ENCODE measurements at regions not wholly inside any gene's neighbourhood (a gene's known extent, or its start where the extent isn't known, plus 50 kb on each side); places are given as distances from the start of the nearest gene placed in this dataset.

DNA sequence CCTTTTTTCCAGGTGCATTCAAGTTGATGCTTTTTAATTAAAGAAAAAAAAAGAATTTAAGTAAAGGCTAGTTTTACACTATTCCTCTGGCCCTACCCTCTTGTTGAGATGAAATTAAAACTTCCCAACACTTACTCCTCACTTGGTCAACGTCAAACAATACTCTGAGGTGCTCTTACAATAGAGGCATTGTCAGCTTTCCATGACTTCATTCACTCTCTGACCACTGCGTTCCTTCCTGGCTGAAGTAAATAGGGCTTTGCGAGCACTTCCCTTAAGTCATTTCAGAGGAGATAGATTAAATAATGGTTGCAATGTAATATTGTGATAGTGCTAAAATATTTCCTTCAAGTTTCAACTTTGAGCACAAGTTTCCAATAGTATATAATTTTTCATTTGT lies 229.8 kb upstream of the CEP162 start:
- DNase-seq (ENCODE audit: low read depth, low spot score): peak; percentile 55
- TF ChIP-seq CTCF (IDR thresholded peaks at IDR 0.05; ENCODE audit: low read depth, low read length): no peak
- in situ Hi-C loops (cut with HindIII; ENCODE audit: low sequenced_read_pairs): no loop called here
- H3K4me3 ChIP-seq (ENCODE audit: low read depth, low read length): no peak overlapping the region

- in situ Hi-C loops (cut with HindIII; ENCODE audit: low sequenced_read_pairs): no loop called here
- TF ChIP-seq CTCF (IDR thresholded peaks at IDR 0.05; ENCODE audit: low read depth, low read length): no peak
- no peak for DNase-seq (ENCODE audit: low read depth, low spot score)
- no peak overlapping the region for H3K4me3 ChIP-seq (ENCODE audit: low read depth, low read length)
These were observed 229.4 kb upstream of the CEP162 start for GRCh38 chr6:84456803-84457202.

GRCh38 chr6:84455511-84456029 lies 228.1 kb upstream of the CEP162 start:
- no peak for DNase-seq (ENCODE audit: low read depth, low spot score)
- TF ChIP-seq CTCF (IDR thresholded peaks at IDR 0.05; ENCODE audit: low read depth, low read length): no peak
- no peak overlapping the region for H3K4me3 ChIP-seq (ENCODE audit: low read depth, low read length)
- in situ Hi-C loops (cut with HindIII; ENCODE audit: low sequenced_read_pairs): no loop called here

- in situ Hi-C loops (cut with HindIII; ENCODE audit: low sequenced_read_pairs): no loop called here
- no peak for TF ChIP-seq CTCF (IDR thresholded peaks at IDR 0.05; ENCODE audit: low read depth, low read length)
- DNase-seq (ENCODE audit: low read depth, low spot score): no peak
- H3K4me3 ChIP-seq (ENCODE audit: low read depth, low read length): no peak overlapping the region
These were observed 226.1 kb upstream of the CEP162 start for GRCh38 chr6:84453499-84453898.

- no peak for TF ChIP-seq CTCF (IDR thresholded peaks at IDR 0.05; ENCODE audit: low read depth, low read length)
- DNase-seq (ENCODE audit: low read depth, low spot score): no peak
- in situ Hi-C loops (cut with HindIII; ENCODE audit: low sequenced_read_pairs): no loop called here
- H3K4me3 ChIP-seq (ENCODE audit: low read depth, low read length): no peak overlapping the region
These were observed 222.6 kb upstream of the CEP162 start for GRCh38 chr6:84450018-84450417.

DNA sequence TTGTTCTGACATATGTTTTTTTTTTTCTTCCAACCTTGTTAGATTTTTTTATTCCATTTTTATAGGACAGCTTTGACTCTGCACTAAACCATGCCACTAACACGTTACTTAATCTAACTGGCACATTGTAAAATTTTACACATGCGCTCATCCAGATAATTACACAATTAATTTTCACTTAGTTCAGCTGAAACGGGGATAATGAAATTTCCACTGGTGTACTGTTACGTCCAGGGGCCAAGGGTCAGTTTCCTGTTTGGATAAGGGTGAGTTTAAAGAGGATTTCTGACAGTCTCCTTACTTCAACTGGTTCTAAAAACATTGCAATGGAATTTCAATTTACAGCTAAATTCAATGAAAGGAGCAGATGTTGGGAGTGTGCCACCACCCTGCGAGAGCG lies 221.8 kb upstream of the CEP162 start:
- H3K4me3 ChIP-seq (ENCODE audit: low read depth, low read length): no peak overlapping the region
- DNase-seq (ENCODE audit: low read depth, low spot score): no peak
- in situ Hi-C loops (cut with HindIII; ENCODE audit: low sequenced_read_pairs): no loop called here
- TF ChIP-seq CTCF (IDR thresholded peaks at IDR 0.05; ENCODE audit: low read depth, low read length): no peak

DNA sequence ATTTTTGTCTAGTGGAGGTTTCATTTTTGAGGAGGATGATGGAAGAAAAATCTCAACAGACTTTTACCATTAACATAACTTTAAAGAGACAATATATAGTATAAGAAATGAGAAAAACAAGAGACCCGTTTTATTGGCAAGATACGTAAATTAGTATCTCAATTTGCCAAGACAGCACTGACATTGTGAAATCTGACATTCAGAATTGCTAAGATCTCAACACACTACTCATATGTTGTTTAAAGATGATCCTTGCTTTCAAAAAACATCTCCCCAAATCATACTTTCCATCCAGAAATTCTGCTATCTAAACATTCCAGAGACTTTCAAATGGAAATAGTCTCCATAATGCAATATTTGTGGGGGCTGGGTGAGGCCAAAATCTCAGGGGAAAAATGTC lies 220.9 kb upstream of the CEP162 start:
- no peak for TF ChIP-seq CTCF (IDR thresholded peaks at IDR 0.05; ENCODE audit: low read depth, low read length)
- in situ Hi-C loops (cut with HindIII; ENCODE audit: low sequenced_read_pairs): no loop called here
- no peak for DNase-seq (ENCODE audit: low read depth, low spot score)
- no peak overlapping the region for H3K4me3 ChIP-seq (ENCODE audit: low read depth, low read length)

Data from astrocyte of the spinal cord (primary cell).